ENCODE measurements at regions not wholly inside any gene's neighbourhood (a gene's known extent, or its start where the extent isn't known, plus 50 kb on each side); places are given as distances from the start of the nearest gene placed in this dataset.

DNA sequence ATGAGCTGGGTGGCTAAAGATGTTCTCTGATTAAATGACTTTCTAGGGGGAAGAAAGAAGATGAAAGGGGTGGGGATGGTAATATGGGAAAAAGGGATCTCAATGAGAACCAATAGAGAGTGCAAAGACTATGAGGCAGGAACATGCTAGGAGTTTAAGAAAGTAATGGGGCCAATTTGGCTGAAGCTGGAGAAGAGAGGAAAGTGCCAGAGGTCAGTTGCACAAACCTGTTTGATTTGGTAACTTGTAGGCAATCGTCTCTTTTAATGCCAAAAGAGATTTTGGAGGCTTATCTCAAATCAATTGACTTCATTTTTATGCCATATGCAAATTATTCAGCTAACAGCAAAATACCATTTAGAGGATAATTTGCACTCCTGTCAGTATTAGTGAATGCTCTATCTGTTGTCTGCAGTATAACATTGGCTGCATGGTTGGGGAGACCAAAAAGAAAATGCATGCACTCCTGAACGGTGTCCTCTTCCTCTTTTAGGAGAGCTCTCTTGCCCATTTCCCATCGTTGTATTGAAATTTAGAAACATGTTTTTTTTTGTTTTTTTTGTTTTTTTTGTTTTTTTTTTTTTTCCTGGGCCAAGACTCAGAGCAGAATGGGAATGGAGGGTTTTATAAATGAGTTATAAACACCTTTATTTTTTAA, 193.9 kb downstream of the BTBD3 start:
- H3K4me3 ChIP-seq (ENCODE audit: low read length): no peak overlapping the region
- no peak overlapping the region for H3K27ac ChIP-seq (ENCODE audit: low read depth, low read length)
- H3K9me2 ChIP-seq (replicated peaks; ENCODE audit: control insufficient read depth, low read length): no peaks in the 10 kb centered on the region
- TF ChIP-seq, protein P1, sequence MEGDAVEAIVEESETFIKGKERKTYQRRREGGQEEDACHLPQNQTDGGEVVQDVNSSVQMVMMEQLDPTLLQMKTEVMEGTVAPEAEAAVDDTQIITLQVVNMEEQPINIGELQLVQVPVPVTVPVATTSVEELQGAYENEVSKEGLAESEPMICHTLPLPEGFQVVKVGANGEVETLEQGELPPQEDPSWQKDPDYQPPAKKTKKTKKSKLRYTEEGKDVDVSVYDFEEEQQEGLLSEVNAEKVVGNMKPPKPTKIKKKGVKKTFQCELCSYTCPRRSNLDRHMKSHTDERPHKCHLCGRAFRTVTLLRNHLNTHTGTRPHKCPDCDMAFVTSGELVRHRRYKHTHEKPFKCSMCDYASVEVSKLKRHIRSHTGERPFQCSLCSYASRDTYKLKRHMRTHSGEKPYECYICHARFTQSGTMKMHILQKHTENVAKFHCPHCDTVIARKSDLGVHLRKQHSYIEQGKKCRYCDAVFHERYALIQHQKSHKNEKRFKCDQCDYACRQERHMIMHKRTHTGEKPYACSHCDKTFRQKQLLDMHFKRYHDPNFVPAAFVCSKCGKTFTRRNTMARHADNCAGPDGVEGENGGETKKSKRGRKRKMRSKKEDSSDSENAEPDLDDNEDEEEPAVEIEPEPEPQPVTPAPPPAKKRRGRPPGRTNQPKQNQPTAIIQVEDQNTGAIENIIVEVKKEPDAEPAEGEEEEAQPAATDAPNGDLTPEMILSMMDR (IDR thresholded peaks at IDR 0.05; ENCODE audit: low read depth, low read length, poor library complexity, severe bottlenecking): no peak
- TF ChIP-seq EZH2phosphoT487 (IDR thresholded peaks at IDR 0.05; ENCODE audit: borderline replicate concordance, low read length): no peak
- H3F3A ChIP-seq (ENCODE audit: control insufficient read depth, insufficient read depth): no peaks in the 10 kb centered on the region
- no peaks in the 10 kb centered on the region for H3K4me1 ChIP-seq (ENCODE audit: control insufficient read depth, low read length)
- H4K20me1 ChIP-seq (ENCODE audit: control insufficient read depth, insufficient read depth, low read depth, low read length): no peaks in the 10 kb centered on the region
- H3K79me2 ChIP-seq (ENCODE audit: control insufficient read depth, low read length): no peaks in the 10 kb centered on the region
- H3K27me3 ChIP-seq (ENCODE audit: control insufficient read depth, low read length): no peaks in the 10 kb centered on the region
- H3K9me3 ChIP-seq (ENCODE audit: control insufficient read depth, insufficient read depth, low read length): no peaks in the 10 kb centered on the region
- H3K4me2 ChIP-seq (ENCODE audit: low read length): no peak overlapping the region
- no peaks in the 10 kb centered on the region for H3K36me3 ChIP-seq (ENCODE audit: control insufficient read depth, low read length)

DNA sequence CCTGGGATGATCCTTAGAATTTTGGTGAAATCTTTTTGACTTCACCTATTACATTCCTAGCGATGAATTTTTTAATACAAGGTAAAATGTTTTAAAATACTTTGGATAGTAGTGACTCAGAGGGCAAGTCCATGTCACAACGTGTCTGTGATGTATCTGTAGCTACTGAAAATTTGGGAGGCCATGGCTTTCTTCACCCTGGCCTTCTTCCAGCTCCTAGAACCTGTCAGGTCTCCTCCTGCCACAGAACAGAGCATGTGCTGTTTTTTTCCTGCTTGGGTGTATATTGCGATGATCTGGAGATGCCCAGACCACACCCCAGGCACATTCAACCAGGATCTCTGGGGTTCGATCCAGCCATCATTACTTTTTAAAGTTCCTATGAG, 194.4 kb downstream of the BTBD3 start:
- no peak for TF ChIP-seq EZH2phosphoT487 (IDR thresholded peaks at IDR 0.05; ENCODE audit: borderline replicate concordance, low read length)
- TF ChIP-seq, protein P1 (IDR thresholded peaks at IDR 0.05; ENCODE audit: low read depth, low read length, poor library complexity, severe bottlenecking): no peak
- no peak overlapping the region for H3K4me2 ChIP-seq (ENCODE audit: low read length)
- H3K9me2 ChIP-seq (replicated peaks; ENCODE audit: control insufficient read depth, low read length): no peaks in the 10 kb centered on the region
- no peak overlapping the region for H3K4me3 ChIP-seq (ENCODE audit: low read length)
- H3K36me3 ChIP-seq (ENCODE audit: control insufficient read depth, low read length): no peaks in the 10 kb centered on the region
- no peaks in the 10 kb centered on the region for H4K20me1 ChIP-seq (ENCODE audit: control insufficient read depth, insufficient read depth, low read depth, low read length)
- no peaks in the 10 kb centered on the region for H3K4me1 ChIP-seq (ENCODE audit: control insufficient read depth, low read length)
- no peaks in the 10 kb centered on the region for H3K9me3 ChIP-seq (ENCODE audit: control insufficient read depth, insufficient read depth, low read length)
- H3K27ac ChIP-seq (ENCODE audit: low read depth, low read length): no peak overlapping the region
- no peaks in the 10 kb centered on the region for H3K79me2 ChIP-seq (ENCODE audit: control insufficient read depth, low read length)
- no peaks in the 10 kb centered on the region for H3F3A ChIP-seq (ENCODE audit: control insufficient read depth, insufficient read depth)
- H3K27me3 ChIP-seq (ENCODE audit: control insufficient read depth, low read length): no peaks in the 10 kb centered on the region

DNA sequence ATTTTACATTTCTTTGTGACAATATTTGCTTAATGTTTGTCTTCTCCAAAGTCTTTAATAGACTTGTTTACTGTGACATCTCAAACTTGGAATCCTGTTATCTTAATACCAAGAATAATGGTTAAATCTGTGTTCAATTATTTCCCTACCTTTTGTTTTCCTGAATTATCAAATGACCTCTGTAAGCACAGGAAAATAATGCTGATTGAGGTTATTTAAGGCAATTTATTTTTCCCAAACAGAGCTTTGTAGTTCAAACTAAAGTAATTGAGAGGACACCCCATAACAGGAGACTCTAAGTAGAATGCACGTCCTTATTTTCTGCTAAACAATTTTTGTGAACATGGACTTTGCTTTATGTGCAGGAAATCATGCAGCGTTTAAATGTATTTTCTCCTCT, 195.0 kb downstream of the BTBD3 start:
- Histone ChIP-seq H3K4me2 (ENCODE audit: low read length) (no peak overlapping the region), H3K27ac (ENCODE audit: low read depth, low read length) (no peak overlapping the region), H3K4me3 (ENCODE audit: low read length) (no peak overlapping the region), H3K9me2 (replicated peaks; ENCODE audit: control insufficient read depth, low read length) (no peaks in the 10 kb centered on the region), H3K9me3 (ENCODE audit: control insufficient read depth, insufficient read depth, low read length) (no peaks in the 10 kb centered on the region), H3K27me3 (ENCODE audit: control insufficient read depth, low read length) (no peaks in the 10 kb centered on the region), H4K20me1 (ENCODE audit: control insufficient read depth, insufficient read depth, low read depth, low read length) (no peaks in the 10 kb centered on the region), H3F3A (ENCODE audit: control insufficient read depth, insufficient read depth) (no peaks in the 10 kb centered on the region), H3K36me3 (ENCODE audit: control insufficient read depth, low read length) (no peaks in the 10 kb centered on the region), H3K79me2 (ENCODE audit: control insufficient read depth, low read length) (no peaks in the 10 kb centered on the region), H3K4me1 (ENCODE audit: control insufficient read depth, low read length) (no peaks in the 10 kb centered on the region)
- TF ChIP-seq, protein P1 (IDR thresholded peaks at IDR 0.05; ENCODE audit: low read depth, low read length, poor library complexity, severe bottlenecking): no peak
- no peak for TF ChIP-seq EZH2phosphoT487 (IDR thresholded peaks at IDR 0.05; ENCODE audit: borderline replicate concordance, low read length)

Measured in DOHH2 (cell line).